Tibial nerve (tissue), 4 donors: ENCODE measurements at regions not wholly inside any gene's neighbourhood (a gene's known extent, or its start where the extent isn't known, plus 50 kb on each side); places are given as distances from the start of the nearest gene placed in this dataset.

Experiments
- CTCF ChIP-seq, 5 experiments: fragments of 200-600 bp in 3 of 5; fragments of 450-650 bp in 2 of 5; sonication (generic) in 3 of 5; IDR thresholded peaks; one replicate each; pipeline ENCODE4 v1.5.1; 2016 to 2019; ENCODE audit warnings: antibody characterized with exemption in 5 of 5, mild to moderate bottlenecking in 3 of 5, moderate library complexity in 2 of 5
- EP300 ChIP-seq, 2 donors: sonication (generic); formaldehyde crosslinking; IDR thresholded peaks; one replicate each; pipeline ENCODE4 v1.6.1; 2017; ENCODE audit warnings: antibody characterized with exemption in 2 of 2, mild to moderate bottlenecking in 1 of 2

GRCh38 chr2:185607945-185608344 lies 130.7 kb upstream of the FSIP2 start:
- TF ChIP-seq CTCF (IDR thresholded peaks at IDR 0.05) (no peak), EP300 (IDR thresholded peaks at IDR 0.05) (no peak)
